Upper lobe of left lung (tissue), 6 donors: ENCODE measurements at regions not wholly inside any gene's neighbourhood (a gene's known extent, or its start where the extent isn't known, plus 50 kb on each side); places are given as distances from the start of the nearest gene placed in this dataset.

Experiments
- ATAC-seq, 2 donors: fragments of 200-7000 bp; cut with Tn5 transposase; one replicate each; pipeline ENCODE4 v1.9.1; 2022; ENCODE audit warnings: mild to moderate bottlenecking in 2 of 2, moderate library complexity in 2 of 2; ENCODE audit not compliant: low FRiP score in 2 of 2
- DNase-seq, 2 donors: peaks; one replicate each; pipeline ENCODE4 v3.0.0-alpha.2; 2019 to 2020
- H3K27ac ChIP-seq, 4 donors: fragments of 200-600 bp; sonication (generic); one replicate each; pipeline ENCODE4 v1.5.1; 2016 to 2019
- H3K27me3 ChIP-seq, 4 donors: fragments of 200-600 bp; sonication (generic); one replicate each; pipeline ENCODE4 v1.5.1; 2017 to 2019
- H3K36me3 ChIP-seq, 4 donors: fragments of 200-600 bp; sonication (generic); one replicate each; pipeline ENCODE4 v1.5.1; 2016 to 2019
- H3K4me1 ChIP-seq, 4 donors: fragments of 200-600 bp; sonication (generic); one replicate each; pipeline ENCODE4 v1.5.1; 2018 to 2019
- H3K4me3 ChIP-seq, 4 donors: fragments of 200-600 bp; sonication (generic); one replicate each; pipeline ENCODE4 v1.5.1; 2017 to 2019; ENCODE audit warnings: mild to moderate bottlenecking in 2 of 4, moderate library complexity in 1 of 4
- H3K9me3 ChIP-seq, 4 donors: fragments of 200-600 bp; sonication (generic); one replicate each; pipeline ENCODE4 v1.5.1; 2018 to 2019
- EP300 ChIP-seq, 4 donors: sonication (generic); formaldehyde crosslinking; IDR thresholded peaks; one replicate each; pipeline ENCODE4 v1.5.1; 2017; ENCODE audit warnings: antibody characterized with exemption in 4 of 4, control low read depth in 2 of 4
- POLR2A ChIP-seq, 4 donors: fragments of 450-650 bp; IDR thresholded peaks; one replicate each; pipeline ENCODE4 v1.5.1; 2016 to 2017; ENCODE audit warnings: antibody characterized with exemption in 4 of 4, mild to moderate bottlenecking in 2 of 4
- POLR2AphosphoS5 ChIP-seq, 2 donors: sonication (generic); formaldehyde crosslinking; IDR thresholded peaks; one replicate each; pipeline ENCODE4 v1.5.1; 2017; ENCODE audit warnings: antibody characterized with exemption in 2 of 2
- WGBS, 2 donors: methylation state at CpG; one replicate each; pipeline ENCODE4 v1.1.5; 2017 to 2018; 5-methylcytosine and 5-hydroxymethylcytosine counted together
- TF ChIP-seq, protein P1 (sequence below), 6 experiments: fragments of 450-650 bp in 4 of 6; fragments of 200-600 bp in 2 of 6; sonication (generic) in 2 of 6; IDR thresholded peaks; one replicate each; pipeline ENCODE4 v1.5.1; 2016 to 2019; ENCODE audit warnings: antibody characterized with exemption in 6 of 6
- donor health status: DM: no; HTN: no; CAD: no; lungs with moderate emphysema.
- donor health status: DM: no; HTN: yes; CAD: no; lungs with severe emphysema.

DNA sequence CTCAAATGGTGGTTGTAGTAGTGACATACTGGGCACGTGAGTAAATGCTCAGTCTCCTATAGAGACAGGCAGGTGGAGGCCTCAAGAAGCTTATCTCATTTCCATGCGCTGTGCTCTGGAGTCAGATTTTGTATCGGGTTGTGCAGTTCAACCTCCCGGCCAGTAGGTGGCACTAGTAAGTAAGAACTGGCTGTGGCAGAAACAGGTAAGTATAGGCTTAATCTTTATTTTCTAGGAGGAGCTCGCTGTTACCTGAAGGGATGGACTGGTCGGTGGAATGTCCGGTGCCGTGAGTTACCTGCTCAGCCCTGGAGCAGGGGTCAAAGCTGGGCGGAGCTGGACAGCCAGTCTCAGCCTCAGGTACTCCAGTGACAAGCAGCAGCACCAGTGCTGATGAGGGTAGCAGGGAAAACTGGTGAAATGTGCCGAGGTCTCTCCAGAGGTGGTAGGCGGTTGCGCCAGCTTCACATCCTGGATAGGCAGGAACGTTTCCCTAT lies 880.1 kb upstream of the SEMA6A start:
- no peak for TF ChIP-seq EP300 (IDR thresholded peaks at IDR 0.05)
- no peak for TF ChIP-seq POLR2AphosphoS5 (IDR thresholded peaks at IDR 0.05)
- TF ChIP-seq POLR2A (IDR thresholded peaks at IDR 0.05): no peak
- TF ChIP-seq, protein P1, sequence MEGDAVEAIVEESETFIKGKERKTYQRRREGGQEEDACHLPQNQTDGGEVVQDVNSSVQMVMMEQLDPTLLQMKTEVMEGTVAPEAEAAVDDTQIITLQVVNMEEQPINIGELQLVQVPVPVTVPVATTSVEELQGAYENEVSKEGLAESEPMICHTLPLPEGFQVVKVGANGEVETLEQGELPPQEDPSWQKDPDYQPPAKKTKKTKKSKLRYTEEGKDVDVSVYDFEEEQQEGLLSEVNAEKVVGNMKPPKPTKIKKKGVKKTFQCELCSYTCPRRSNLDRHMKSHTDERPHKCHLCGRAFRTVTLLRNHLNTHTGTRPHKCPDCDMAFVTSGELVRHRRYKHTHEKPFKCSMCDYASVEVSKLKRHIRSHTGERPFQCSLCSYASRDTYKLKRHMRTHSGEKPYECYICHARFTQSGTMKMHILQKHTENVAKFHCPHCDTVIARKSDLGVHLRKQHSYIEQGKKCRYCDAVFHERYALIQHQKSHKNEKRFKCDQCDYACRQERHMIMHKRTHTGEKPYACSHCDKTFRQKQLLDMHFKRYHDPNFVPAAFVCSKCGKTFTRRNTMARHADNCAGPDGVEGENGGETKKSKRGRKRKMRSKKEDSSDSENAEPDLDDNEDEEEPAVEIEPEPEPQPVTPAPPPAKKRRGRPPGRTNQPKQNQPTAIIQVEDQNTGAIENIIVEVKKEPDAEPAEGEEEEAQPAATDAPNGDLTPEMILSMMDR (IDR thresholded peaks at IDR 0.05): peak; percentile 52 to 86 (median 72)
- ATAC-seq (peak; percentile 81 to 91), DNase-seq (peak; percentile 17 to 45)
- H3K4me1 ChIP-seq: peaks cover 0 to 5% (median 0%) of the 10 kb centered on the region in 4 donors
- H3K9me3 ChIP-seq: no peaks in the 10 kb centered on the region
- no peaks in the 10 kb centered on the region for H3K27me3 ChIP-seq
- H3K36me3 ChIP-seq: no peaks in the 10 kb centered on the region
- H3K27ac ChIP-seq: no peak overlapping the region
- peak overlapping the region in 3 of 4 donors; percentile 27 to 41 (median 38) for H3K4me3 ChIP-seq
- WGBS, 2 donors: 27 to 37% methylated on average over 11 to 13 of the region's 13 CpGs

DNA sequence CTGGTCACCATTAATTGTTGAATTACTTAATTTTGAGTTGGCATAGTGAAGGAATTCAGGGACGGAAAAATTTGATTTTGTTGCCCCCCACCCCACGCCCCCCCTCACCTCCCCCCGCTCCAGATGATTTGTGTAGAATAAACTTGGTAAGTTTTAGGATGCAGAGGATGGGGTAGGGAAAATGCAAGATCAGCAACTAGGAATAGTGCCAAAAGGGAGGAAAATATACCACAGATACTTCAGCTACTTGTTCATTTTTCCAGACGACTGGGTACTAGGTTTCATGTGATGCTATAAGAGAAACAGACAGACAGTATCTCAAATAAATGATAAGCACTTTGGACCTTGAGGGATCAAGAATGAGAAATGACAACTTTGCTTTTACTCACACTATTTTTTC lies 862.2 kb upstream of the SEMA6A start:
- TF ChIP-seq EP300 (IDR thresholded peaks at IDR 0.05) (no peak), POLR2A (IDR thresholded peaks at IDR 0.05) (no peak), POLR2AphosphoS5 (IDR thresholded peaks at IDR 0.05) (no peak)
- TF ChIP-seq, protein P1 (IDR thresholded peaks at IDR 0.05): no peak
- Histone ChIP-seq H3K27me3 (no peaks in the 10 kb centered on the region), H3K9me3 (no peaks in the 10 kb centered on the region), H3K36me3 (no peaks in the 10 kb centered on the region), H3K4me3 (no peak overlapping the region), H3K4me1 (no peaks in the 10 kb centered on the region), H3K27ac (no peak overlapping the region)
- ATAC-seq: no peak
- DNase-seq: no peak
- 82 to 85% methylated on average over 4 of the region's 4 CpGs for WGBS, 2 donors

DNA sequence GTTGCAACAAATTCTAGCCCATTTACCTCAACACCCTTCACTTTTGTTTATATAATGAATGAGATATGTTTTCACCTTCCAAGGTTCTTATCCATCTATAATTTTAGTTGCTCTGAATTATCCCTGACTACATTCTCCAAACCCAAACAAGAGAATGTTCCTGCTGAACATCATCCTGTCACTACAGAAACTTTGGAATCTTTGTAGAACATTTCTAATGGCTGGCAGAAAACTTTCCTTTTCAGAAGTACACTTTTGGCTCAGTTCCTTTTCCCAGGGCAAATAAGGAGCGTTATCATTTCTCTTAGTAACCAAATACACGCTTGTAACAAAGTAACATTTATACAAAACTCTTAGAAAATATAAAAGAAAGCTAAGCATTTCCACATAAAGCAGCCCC lies 860.6 kb upstream of the SEMA6A start:
- Histone ChIP-seq H3K27me3 (no peaks in the 10 kb centered on the region), H3K27ac (no peak overlapping the region), H3K4me1 (no peaks in the 10 kb centered on the region), H3K4me3 (no peak overlapping the region), H3K36me3 (no peaks in the 10 kb centered on the region), H3K9me3 (no peaks in the 10 kb centered on the region)
- 72 to 75% methylated on average over 2 of the region's 2 CpGs for WGBS, 2 donors
- TF ChIP-seq, protein P1 (IDR thresholded peaks at IDR 0.05): no peak
- no peak for TF ChIP-seq POLR2A (IDR thresholded peaks at IDR 0.05)
- TF ChIP-seq POLR2AphosphoS5 (IDR thresholded peaks at IDR 0.05): no peak
- no peak for TF ChIP-seq EP300 (IDR thresholded peaks at IDR 0.05)
- no peak for ATAC-seq
- no peak for DNase-seq

DNA sequence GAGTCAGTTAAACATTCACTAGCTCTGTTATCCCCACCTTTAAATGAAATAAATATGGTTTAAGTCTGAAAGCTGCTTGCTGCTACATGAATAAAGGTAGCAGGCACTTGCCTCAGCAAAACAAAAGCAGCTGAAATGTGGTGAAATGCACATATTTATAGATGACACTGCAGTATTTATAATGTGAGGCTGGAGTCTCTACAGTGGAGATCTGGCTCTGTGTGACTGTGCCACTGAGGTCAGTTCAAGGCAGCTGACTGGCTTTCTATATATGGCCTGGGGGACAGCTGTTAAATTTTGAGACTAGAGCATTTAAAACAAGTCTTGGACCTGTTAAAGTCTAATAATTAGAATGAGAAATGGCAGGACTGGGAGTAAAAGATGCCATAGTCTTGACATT lies 859.6 kb upstream of the SEMA6A start:
- no peak for DNase-seq
- Histone ChIP-seq H3K4me3 (no peak overlapping the region), H3K27me3 (no peaks in the 10 kb centered on the region), H3K36me3 (no peaks in the 10 kb centered on the region), H3K4me1 (no peaks in the 10 kb centered on the region), H3K27ac (no peak overlapping the region), H3K9me3 (no peaks in the 10 kb centered on the region)
- ATAC-seq: no peak
- TF ChIP-seq, protein P1 (IDR thresholded peaks at IDR 0.05): no peak
- TF ChIP-seq POLR2A (IDR thresholded peaks at IDR 0.05) (no peak), POLR2AphosphoS5 (IDR thresholded peaks at IDR 0.05) (no peak), EP300 (IDR thresholded peaks at IDR 0.05) (no peak)

DNA sequence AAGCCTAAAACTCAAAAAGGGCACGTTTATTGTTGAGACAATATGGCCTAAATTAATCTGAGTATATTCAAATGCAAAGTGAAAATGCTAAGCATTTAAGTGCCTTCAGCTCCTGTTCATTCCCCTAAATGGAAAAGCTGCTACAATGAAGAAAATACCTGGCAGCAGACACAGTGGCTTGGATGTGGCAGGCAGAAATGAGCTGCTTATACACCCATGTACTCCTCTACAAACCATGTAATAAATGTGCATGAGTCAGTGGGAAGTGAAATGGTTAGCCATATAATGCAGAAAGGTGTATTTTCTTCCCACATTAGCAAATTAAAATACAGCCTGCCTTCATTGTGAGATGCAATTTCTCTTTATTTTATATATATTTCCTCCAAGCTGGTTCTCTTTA lies 859.2 kb upstream of the SEMA6A start:
- ATAC-seq: no peak
- DNase-seq: no peak

More for the DNA sequence above, 859.2 kb upstream of the SEMA6A start:
- Histone ChIP-seq H3K27ac (no peak overlapping the region), H3K36me3 (no peaks in the 10 kb centered on the region), H3K4me1 (no peaks in the 10 kb centered on the region), H3K9me3 (no peaks in the 10 kb centered on the region), H3K4me3 (no peak overlapping the region), H3K27me3 (no peaks in the 10 kb centered on the region)
- 49 to 66% methylated on average over 1 of the region's 1 CpG for WGBS, 2 donors
- TF ChIP-seq POLR2A (IDR thresholded peaks at IDR 0.05) (no peak), POLR2AphosphoS5 (IDR thresholded peaks at IDR 0.05) (no peak), EP300 (IDR thresholded peaks at IDR 0.05) (no peak)
- TF ChIP-seq, protein P1 (IDR thresholded peaks at IDR 0.05): no peak
